Skeletal muscle satellite cell (primary cell): ENCODE measurements at regions not wholly inside any gene's neighbourhood (a gene's known extent, or its start where the extent isn't known, plus 50 kb on each side); places are given as distances from the start of the nearest gene placed in this dataset.

ENCODE experiments used
- H3K27me3 ChIP-seq: 2 replicates; pipeline ENCODE4 v1.7.0; 2013; ENCODE audit warnings: low read length; ENCODE audit not compliant: control insufficient read depth, insufficient read depth
- H3K36me3 ChIP-seq: 2 replicates; pipeline ENCODE4 v1.7.0; 2013; ENCODE audit warnings: mild to moderate bottlenecking, control low read depth, low read length; ENCODE audit not compliant: insufficient read depth
- H3K4me1 ChIP-seq: 2 replicates; pipeline ENCODE4 v1.7.0; 2013; ENCODE audit warnings: low read length; ENCODE audit not compliant: control insufficient read depth, insufficient read depth
- H3K4me2 ChIP-seq: 2 replicates; pipeline ENCODE4 v1.7.0; 2013; ENCODE audit warnings: mild to moderate bottlenecking, low read length
- H3K4me3 ChIP-seq: 2 replicates; pipeline ENCODE4 v1.7.0; 2013; ENCODE audit warnings: low read length
- H3K9ac ChIP-seq: 2 replicates; pipeline ENCODE4 v1.7.0; 2013; ENCODE audit warnings: mild to moderate bottlenecking, low read depth, low read length, moderate library complexity
- H3K9me3 ChIP-seq: replicated peaks from 2 replicates; pipeline ENCODE4 v1.7.0; 2013; ENCODE audit warnings: mild to moderate bottlenecking, control low read depth, low read length

- Histone ChIP-seq H3K4me1 (no peaks in the 10 kb centered on the region), H3K27me3 (no peaks in the 10 kb centered on the region), H3K4me3 (no peak overlapping the region), H3K9ac (no peak overlapping the region), H3K36me3 (no peaks in the 10 kb centered on the region), H3K9me3 (no peaks in the 10 kb centered on the region), H3K4me2 (no peak overlapping the region)
Measured at GRCh38 chr11:10917802-10918201, 59.9 kb upstream of the ZBED5 start.

GRCh38 chr11:10916665-10917064, 58.8 kb upstream of the ZBED5 start:
- H3K9ac ChIP-seq, result no peak overlapping the region
- no peak overlapping the region for H3K4me3 ChIP-seq
- no peaks in the 10 kb centered on the region for H3K4me1 ChIP-seq
- H3K36me3 ChIP-seq, result no peaks in the 10 kb centered on the region
- no peaks in the 10 kb centered on the region for H3K9me3 ChIP-seq
- no peaks in the 10 kb centered on the region for H3K27me3 ChIP-seq
- H3K4me2 ChIP-seq, result no peak overlapping the region

DNA sequence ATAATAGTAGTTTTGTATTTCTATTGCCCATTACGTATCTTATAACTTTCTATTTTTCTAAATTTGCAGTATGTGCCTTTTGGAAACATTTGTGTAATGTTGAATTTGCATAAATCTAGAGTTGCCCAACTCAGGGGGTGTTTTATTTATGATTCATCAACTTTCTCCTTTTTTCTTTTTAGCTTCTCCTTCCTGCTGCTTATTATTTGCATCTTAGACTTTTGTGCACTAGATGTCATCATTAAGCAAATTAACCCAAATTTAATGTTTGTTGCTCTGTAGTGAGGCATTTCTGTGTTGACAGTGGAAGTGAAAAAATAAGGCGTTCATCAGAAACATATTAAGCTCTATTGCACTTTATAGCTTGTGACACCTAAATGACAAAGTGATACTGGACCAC, 56.2 kb upstream of the ZBED5 start:
- Histone ChIP-seq H3K4me1 (peaks cover 8% of the 10 kb centered on the region), H3K27me3 (no peaks in the 10 kb centered on the region), H3K4me2 (no peak overlapping the region), H3K9me3 (no peaks in the 10 kb centered on the region), H3K9ac (no peak overlapping the region), H3K4me3 (no peak overlapping the region), H3K36me3 (no peaks in the 10 kb centered on the region)

DNA sequence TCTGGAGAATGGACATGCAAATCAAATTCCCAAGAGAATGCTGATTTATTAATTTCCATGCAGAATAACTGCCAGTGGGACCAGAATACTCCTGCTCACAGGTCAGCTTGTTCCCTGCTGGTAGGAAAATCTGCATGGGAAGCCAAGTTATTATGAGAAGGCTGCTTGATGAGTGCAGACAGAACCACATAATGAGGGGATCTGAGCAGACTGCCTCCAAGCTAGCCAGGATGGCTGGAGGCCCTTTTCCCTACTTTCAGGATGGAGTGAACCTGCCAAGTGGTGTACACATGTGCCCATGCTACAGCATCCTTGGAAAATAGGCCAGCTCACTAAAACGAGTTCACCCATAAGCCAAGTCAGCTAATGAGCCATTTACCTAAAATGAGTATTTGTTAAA, 55.2 kb upstream of the ZBED5 start:
- Histone ChIP-seq H3K36me3 (no peaks in the 10 kb centered on the region), H3K4me1 (peaks cover 16% of the 10 kb centered on the region), H3K27me3 (no peaks in the 10 kb centered on the region), H3K9me3 (no peaks in the 10 kb centered on the region), H3K4me2 (no peak overlapping the region), H3K9ac (no peak overlapping the region), H3K4me3 (no peak overlapping the region)

DNA sequence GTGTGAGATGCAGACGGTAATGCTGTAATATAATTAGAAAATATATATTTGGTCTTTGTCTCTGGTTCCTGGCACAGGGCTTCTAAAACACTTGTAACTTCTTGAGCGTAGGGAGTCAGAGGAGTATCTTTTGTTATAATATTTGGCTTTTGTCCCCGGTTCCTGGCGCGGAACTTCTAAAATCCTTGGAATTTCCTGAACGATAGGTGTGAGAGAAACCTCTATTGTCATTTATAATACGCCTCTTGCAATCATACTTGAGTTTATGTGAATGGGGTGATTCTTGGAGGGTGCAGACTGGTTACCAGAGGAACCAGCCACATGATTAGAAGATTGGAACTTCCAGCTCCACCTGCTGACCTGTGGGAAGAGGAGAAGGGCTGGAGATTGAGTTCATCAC, 54.1 kb upstream of the ZBED5 start:
- no peak overlapping the region for H3K9ac ChIP-seq
- H3K36me3 ChIP-seq, result no peaks in the 10 kb centered on the region
- no peaks in the 10 kb centered on the region for H3K9me3 ChIP-seq
- H3K4me3 ChIP-seq, result no peak overlapping the region
- H3K4me2 ChIP-seq, result no peak overlapping the region
- no peaks in the 10 kb centered on the region for H3K27me3 ChIP-seq
- H3K4me1 ChIP-seq, result peaks cover 23% of the 10 kb centered on the region

- Histone ChIP-seq H3K9me3 (no peaks in the 10 kb centered on the region), H3K4me1 (peaks cover 31% of the 10 kb centered on the region), H3K4me3 (no peak overlapping the region), H3K9ac (no peak overlapping the region), H3K27me3 (no peaks in the 10 kb centered on the region), H3K36me3 (no peaks in the 10 kb centered on the region), H3K4me2 (no peak overlapping the region)
Measured at GRCh38 chr11:10909141-10909883, 51.5 kb upstream of the ZBED5 start.

GRCh38 chr11:10908215-10908951, 50.5 kb upstream of the ZBED5 start:
- Histone ChIP-seq H3K4me2 (no peak overlapping the region), H3K9me3 (no peaks in the 10 kb centered on the region), H3K9ac (no peak overlapping the region), H3K36me3 (no peaks in the 10 kb centered on the region), H3K4me3 (no peak overlapping the region), H3K4me1 (peaks cover 31% of the 10 kb centered on the region), H3K27me3 (no peaks in the 10 kb centered on the region)
